CD4-positive, alpha-beta memory T cell (primary cell): ENCODE measurements at regions not wholly inside any gene's neighbourhood (a gene's known extent, or its start where the extent isn't known, plus 50 kb on each side); places are given as distances from the start of the nearest gene placed in this dataset.

Experiments
- CTCF ChIA-PET: fragments of 350-600 bp; sonication (Branson Sonifier 250); formaldehyde crosslinking; loops from one replicate; lab custom pipeline; 2021; ENCODE audit warnings: inconsistent platforms; ENCODE audit not compliant: partially characterized antibody; lab: Charles Lee
- POLR2A ChIA-PET: fragments of 350-600 bp; sonication (Branson Sonifier 250); formaldehyde crosslinking; loops from one replicate; lab custom pipeline; 2021; ENCODE audit not compliant: partially characterized antibody; lab: Charles Lee
- DNase-seq, 5 donors: peaks; one replicate each; pipeline versions ENCODE4 v3.0.0 to v3.0.0-alpha.2; 2020 to 2022; ENCODE audit warnings: mixed read lengths in 1 of 5
- H3K27ac ChIP-seq: one replicate; pipeline ENCODE4 v1.7.0; 2013; ENCODE audit warnings: low read depth, low read length
- H3K27me3 ChIP-seq: 2 replicates; pipeline ENCODE4 v1.7.0; 2013; ENCODE audit warnings: mild to moderate bottlenecking, low read length, moderate library complexity; ENCODE audit not compliant: insufficient read depth
- H3K36me3 ChIP-seq: 2 replicates; pipeline ENCODE4 v1.7.0; 2013; ENCODE audit warnings: mild to moderate bottlenecking, low read length, moderate library complexity; ENCODE audit not compliant: insufficient read depth
- H3K4me1 ChIP-seq: 2 replicates; pipeline ENCODE4 v1.7.0; 2013; ENCODE audit warnings: mild to moderate bottlenecking, low read length, moderate library complexity; ENCODE audit not compliant: insufficient read depth
- H3K4me3 ChIP-seq, 2 donors: one replicate each; pipeline ENCODE4 v1.7.0; 2013; ENCODE audit warnings: low read length in 2 of 2, mild to moderate bottlenecking in 1 of 2
- H3K9me3 ChIP-seq, 2 donors: one replicate each; pipeline ENCODE4 v1.7.0; 2013; ENCODE audit warnings: low read length in 2 of 2, control low read depth in 1 of 2; ENCODE audit not compliant: control insufficient read depth in 1 of 2
- H3K27ac Mint-ChIP-seq, 7 donors: one replicate each; pipeline ENCODE4 v1.8.0; 2020 to 2021; ENCODE audit warnings: mixed read lengths in 7 of 7, mild to moderate bottlenecking in 6 of 7, inconsistent platforms in 3 of 7, moderate library complexity in 3 of 7
- H3K27me3 Mint-ChIP-seq, 2 donors: one replicate each; pipeline ENCODE4 v1.8.0; 2020 to 2021; ENCODE audit warnings: mixed read lengths in 2 of 2
- H3K36me3 Mint-ChIP-seq, 2 donors: one replicate each; pipeline ENCODE4 v1.8.0; 2020 to 2021; ENCODE audit warnings: mixed read lengths in 2 of 2, inconsistent platforms in 1 of 2, mild to moderate bottlenecking in 1 of 2
- H3K4me1 Mint-ChIP-seq, 4 donors: one replicate each; pipeline ENCODE4 v1.8.0; 2020 to 2021; ENCODE audit warnings: mixed read lengths in 4 of 4, mild to moderate bottlenecking in 1 of 4
- H3K4me3 Mint-ChIP-seq, 8 donors: one replicate each; pipeline ENCODE4 v1.8.0; 2020 to 2021; ENCODE audit warnings: mixed read lengths in 8 of 8, mild to moderate bottlenecking in 7 of 8, moderate library complexity in 6 of 8, inconsistent platforms in 3 of 8
- H3K9me3 Mint-ChIP-seq, 8 donors: one replicate each; pipeline ENCODE4 v1.8.0; 2020 to 2021; ENCODE audit warnings: mixed read lengths in 8 of 8, mild to moderate bottlenecking in 5 of 8, inconsistent platforms in 3 of 8, moderate library complexity in 1 of 8
- intact Hi-C: fragments of 100-400 bp; cut with micrococcal nuclease; formaldehyde crosslinking; loops from one replicate; pipeline ENCODE4 v1.15.1; 2023

- H3K27ac Mint-ChIP-seq = no peak overlapping the region
- Histone ChIP-seq H3K9me3 (no peaks in the 10 kb centered on the region), H3K27me3 (no peaks in the 10 kb centered on the region), H3K4me3 (no peak overlapping the region), H3K36me3 (no peaks in the 10 kb centered on the region), H3K27ac (no peak overlapping the region), H3K4me1 (no peaks in the 10 kb centered on the region)
- H3K36me3 Mint-ChIP-seq = no peaks in the 10 kb centered on the region
- ChIA-PET CTCF (no interaction called here), POLR2A (no interaction called here)
- DNase-seq = no peak
- intact Hi-C loops = no loop called here
- peaks cover 10 to 20% of the 10 kb centered on the region in 2 donors for H3K27me3 Mint-ChIP-seq
- H3K4me1 Mint-ChIP-seq = no peaks in the 10 kb centered on the region
- no peak overlapping the region for H3K4me3 Mint-ChIP-seq
- peaks cover 0 to 3% (median 0%) of the 10 kb centered on the region in 8 donors for H3K9me3 Mint-ChIP-seq
These were observed 129.0 kb downstream of the RAP2A start for GRCh38 chr13:97562962-97563361.

- intact Hi-C loops = no loop called here
- no peaks in the 10 kb centered on the region for H3K36me3 Mint-ChIP-seq
- no peak overlapping the region for H3K27ac ChIP-seq
- H3K27me3 ChIP-seq = no peaks in the 10 kb centered on the region
- H3K4me3 Mint-ChIP-seq = no peak overlapping the region
- CTCF ChIA-PET = no interaction called here
- no peaks in the 10 kb centered on the region for H3K36me3 ChIP-seq
- H3K9me3 Mint-ChIP-seq = no peaks in the 10 kb centered on the region
- POLR2A ChIA-PET = no interaction called here
- H3K4me1 Mint-ChIP-seq = peaks cover 0 to 1% (median 0%) of the 10 kb centered on the region in 4 donors
- H3K27ac Mint-ChIP-seq = no peak overlapping the region
- no peaks in the 10 kb centered on the region for H3K4me1 ChIP-seq
- H3K4me3 ChIP-seq = no peak overlapping the region
- H3K27me3 Mint-ChIP-seq = peaks cover 16 to 25% of the 10 kb centered on the region in 2 donors
- DNase-seq = no peak
- no peaks in the 10 kb centered on the region for H3K9me3 ChIP-seq
These were observed 131.0 kb downstream of the RAP2A start for GRCh38 chr13:97564956-97565355.

- no peaks in the 10 kb centered on the region for H3K9me3 Mint-ChIP-seq
These were observed 131.9 kb downstream of the RAP2A start for GRCh38 chr13:97565906-97566305.

GRCh38 chr13:97566907-97567306, 132.9 kb downstream of the RAP2A start:
- intact Hi-C loops = no loop called here
- POLR2A ChIA-PET = no interaction called here

More at GRCh38 chr13:97565906-97566305, 131.9 kb downstream of the RAP2A start:
- Mint-ChIP-seq H3K36me3 (no peaks in the 10 kb centered on the region), H3K27me3 (peaks cover 16 to 25% of the 10 kb centered on the region in 2 donors), H3K4me1 (peaks cover 0 to 1% (median 0%) of the 10 kb centered on the region in 4 donors), H3K4me3 (no peak overlapping the region), H3K27ac (no peak overlapping the region)
- no peaks in the 10 kb centered on the region for H3K9me3 ChIP-seq
- no peak for DNase-seq
- no peaks in the 10 kb centered on the region for H3K4me1 ChIP-seq
- H3K4me3 ChIP-seq = no peak overlapping the region
- H3K36me3 ChIP-seq = no peaks in the 10 kb centered on the region
- H3K27ac ChIP-seq = no peak overlapping the region
- intact Hi-C loops = no loop called here
- ChIA-PET POLR2A (no interaction called here), CTCF (no interaction called here)
- no peaks in the 10 kb centered on the region for H3K27me3 ChIP-seq

GRCh38 chr13:97567510-97568243, 133.7 kb downstream of the RAP2A start:
- POLR2A ChIA-PET = no interaction called here
- peaks cover 0 to 1% (median 0%) of the 10 kb centered on the region in 4 donors for H3K4me1 Mint-ChIP-seq
- H3K27ac Mint-ChIP-seq = no peak overlapping the region
- DNase-seq = no peak
- intact Hi-C loops = no loop called here
- H3K27me3 Mint-ChIP-seq = peaks cover 16 to 19% of the 10 kb centered on the region in 2 donors
- H3K36me3 Mint-ChIP-seq = no peaks in the 10 kb centered on the region
- H3K4me1 ChIP-seq = no peaks in the 10 kb centered on the region
- no peaks in the 10 kb centered on the region for H3K27me3 ChIP-seq
- H3K9me3 ChIP-seq = no peaks in the 10 kb centered on the region
- H3K4me3 ChIP-seq = no peak overlapping the region
- H3K4me3 Mint-ChIP-seq = no peak overlapping the region
- no peaks in the 10 kb centered on the region for H3K9me3 Mint-ChIP-seq
- H3K36me3 ChIP-seq = no peaks in the 10 kb centered on the region
- CTCF ChIA-PET = no interaction called here
- H3K27ac ChIP-seq = no peak overlapping the region

More at GRCh38 chr13:97566907-97567306, 132.9 kb downstream of the RAP2A start:
- Mint-ChIP-seq H3K27ac (no peak overlapping the region), H3K4me3 (no peak overlapping the region), H3K4me1 (peaks cover 0 to 1% (median 0%) of the 10 kb centered on the region in 4 donors), H3K36me3 (no peaks in the 10 kb centered on the region), H3K27me3 (peaks cover 16 to 21% of the 10 kb centered on the region in 2 donors), H3K9me3 (no peaks in the 10 kb centered on the region)
- H3K27ac ChIP-seq = no peak overlapping the region
- H3K9me3 ChIP-seq = no peaks in the 10 kb centered on the region
- CTCF ChIA-PET = no interaction called here
- H3K27me3 ChIP-seq = no peaks in the 10 kb centered on the region
- H3K4me1 ChIP-seq = no peaks in the 10 kb centered on the region
- no peak for DNase-seq
- no peaks in the 10 kb centered on the region for H3K36me3 ChIP-seq
- no peak overlapping the region for H3K4me3 ChIP-seq

GRCh38 chr13:97568850-97569249, 134.9 kb downstream of the RAP2A start:
- Mint-ChIP-seq H3K4me3 (no peak overlapping the region), H3K27ac (no peak overlapping the region), H3K36me3 (no peaks in the 10 kb centered on the region), H3K27me3 (peaks cover 14 to 17% of the 10 kb centered on the region in 2 donors), H3K9me3 (no peaks in the 10 kb centered on the region), H3K4me1 (peaks cover 0 to 1% (median 0%) of the 10 kb centered on the region in 4 donors)
- POLR2A ChIA-PET = no interaction called here
- Histone ChIP-seq H3K27me3 (no peaks in the 10 kb centered on the region), H3K36me3 (no peaks in the 10 kb centered on the region), H3K4me3 (no peak overlapping the region), H3K4me1 (no peaks in the 10 kb centered on the region), H3K27ac (no peak overlapping the region), H3K9me3 (no peaks in the 10 kb centered on the region)
- CTCF ChIA-PET = no interaction called here
- intact Hi-C loops = no loop called here
- DNase-seq = no peak

GRCh38 chr13:97569841-97570240, 135.9 kb downstream of the RAP2A start:
- no peaks in the 10 kb centered on the region for H3K36me3 ChIP-seq
- peaks cover 0 to 1% (median 0%) of the 10 kb centered on the region in 4 donors for H3K4me1 Mint-ChIP-seq
- H3K4me3 ChIP-seq = no peak overlapping the region
- no peaks in the 10 kb centered on the region for H3K9me3 ChIP-seq
- CTCF ChIA-PET = no interaction called here
- no peaks in the 10 kb centered on the region for H3K9me3 Mint-ChIP-seq
- H3K4me1 ChIP-seq = no peaks in the 10 kb centered on the region
- DNase-seq = no peak
- no peak overlapping the region for H3K27ac Mint-ChIP-seq
- no peaks in the 10 kb centered on the region for H3K27me3 ChIP-seq
- no peak overlapping the region for H3K4me3 Mint-ChIP-seq
- H3K27me3 Mint-ChIP-seq = peaks cover 13 to 16% of the 10 kb centered on the region in 2 donors
- H3K36me3 Mint-ChIP-seq = no peaks in the 10 kb centered on the region
- intact Hi-C loops = no loop called here
- no peak overlapping the region for H3K27ac ChIP-seq
- POLR2A ChIA-PET = no interaction called here
